Sigmoid colon (tissue), 4 donors: ENCODE measurements at regions not wholly inside any gene's neighbourhood (a gene's known extent, or its start where the extent isn't known, plus 50 kb on each side); places are given as distances from the start of the nearest gene placed in this dataset.
"Not testable (repeated sequence)": the region's sequence is repeated elsewhere in the genome, so short reads cannot be mapped to it uniquely, and the experiment has no call there.

Experiments used
- POLR2AphosphoS5 ChIP-seq, 4 donors: sonication (generic); formaldehyde crosslinking; IDR thresholded peaks; one replicate each; pipeline ENCODE4 v1.6.1; 2017; ENCODE audit warnings: antibody characterized with exemption in 4 of 4
- TF ChIP-seq, protein P1 (sequence below), 4 experiments: fragments of 450-650 bp in 3 of 4; fragments of 200-600 bp in 1 of 4; IDR thresholded peaks; one replicate each; pipeline ENCODE4 v1.5.1; 2016 to 2019; ENCODE audit warnings: antibody characterized with exemption in 4 of 4, mild to moderate bottlenecking in 3 of 4, moderate library complexity in 2 of 4

DNA sequence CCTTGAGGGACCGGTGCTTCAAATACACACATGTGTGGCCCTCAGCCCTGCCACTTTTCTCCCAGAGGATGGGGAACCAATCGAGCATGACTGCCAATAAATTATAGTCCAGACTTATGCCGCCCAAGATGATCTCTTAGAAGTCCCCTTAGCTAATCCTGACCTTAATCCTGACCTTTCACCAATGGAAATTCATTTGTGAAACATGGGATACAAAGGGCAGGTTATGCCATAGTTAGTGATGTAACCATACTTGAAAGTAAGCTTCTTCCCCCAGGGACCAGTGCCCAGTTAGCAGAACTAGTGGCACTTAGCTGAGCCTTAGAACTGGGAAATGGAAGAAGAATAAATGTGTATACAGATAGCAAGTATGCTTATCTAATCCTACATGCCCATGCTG is 190.6 kb downstream of the FBXO4 start:
- TF ChIP-seq, protein P1, sequence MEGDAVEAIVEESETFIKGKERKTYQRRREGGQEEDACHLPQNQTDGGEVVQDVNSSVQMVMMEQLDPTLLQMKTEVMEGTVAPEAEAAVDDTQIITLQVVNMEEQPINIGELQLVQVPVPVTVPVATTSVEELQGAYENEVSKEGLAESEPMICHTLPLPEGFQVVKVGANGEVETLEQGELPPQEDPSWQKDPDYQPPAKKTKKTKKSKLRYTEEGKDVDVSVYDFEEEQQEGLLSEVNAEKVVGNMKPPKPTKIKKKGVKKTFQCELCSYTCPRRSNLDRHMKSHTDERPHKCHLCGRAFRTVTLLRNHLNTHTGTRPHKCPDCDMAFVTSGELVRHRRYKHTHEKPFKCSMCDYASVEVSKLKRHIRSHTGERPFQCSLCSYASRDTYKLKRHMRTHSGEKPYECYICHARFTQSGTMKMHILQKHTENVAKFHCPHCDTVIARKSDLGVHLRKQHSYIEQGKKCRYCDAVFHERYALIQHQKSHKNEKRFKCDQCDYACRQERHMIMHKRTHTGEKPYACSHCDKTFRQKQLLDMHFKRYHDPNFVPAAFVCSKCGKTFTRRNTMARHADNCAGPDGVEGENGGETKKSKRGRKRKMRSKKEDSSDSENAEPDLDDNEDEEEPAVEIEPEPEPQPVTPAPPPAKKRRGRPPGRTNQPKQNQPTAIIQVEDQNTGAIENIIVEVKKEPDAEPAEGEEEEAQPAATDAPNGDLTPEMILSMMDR (IDR thresholded peaks at IDR 0.05), result not testable (repeated sequence)
- not testable (repeated sequence) for TF ChIP-seq POLR2AphosphoS5 (IDR thresholded peaks at IDR 0.05)
